ENCODE measurements at regions not wholly inside any gene's neighbourhood (a gene's known extent, or its start where the extent isn't known, plus 50 kb on each side); places are given as distances from the start of the nearest gene placed in this dataset.

DNA sequence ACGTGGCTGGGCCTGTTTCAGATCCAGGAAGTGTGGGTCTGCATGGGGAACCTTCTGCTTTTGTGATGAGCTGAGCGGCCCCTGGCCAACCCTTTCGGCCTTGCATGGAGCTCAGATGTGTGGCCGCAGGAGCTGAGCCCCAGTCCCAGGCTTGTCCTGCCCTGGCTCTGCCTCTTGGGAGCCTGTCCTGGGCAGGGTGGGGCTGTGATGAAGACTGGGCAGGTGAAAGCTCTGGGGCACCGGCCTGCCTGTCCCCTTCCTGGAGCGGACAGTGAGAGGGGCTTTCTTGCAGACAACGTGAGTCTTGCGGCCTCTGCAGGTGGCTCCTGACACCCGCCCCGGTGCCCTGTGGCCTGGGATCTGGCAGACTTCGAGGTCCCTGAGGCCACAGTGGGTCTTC is 1296.6 kb downstream of the BRD1 start:
- no peak for DNase-seq
- Histone ChIP-seq H3K9me3 (no peaks in the 10 kb centered on the region), H3K27ac (no peak overlapping the region), H3K36me3 (no peaks in the 10 kb centered on the region), H3K4me3 (no peak overlapping the region), H3K27me3 (no peaks in the 10 kb centered on the region), H3K4me1 (ENCODE audit: insufficient read depth) (peaks cover 1% of the 10 kb centered on the region)
- intact Hi-C loops (cut with DNase I), result loop anchor here in 1 of 4 donors (5.0 kb wide), 1 partner anchor 1089 kb away; no protein-coding TSS in a partner anchor
- TF ChIP-seq POLR2A (IDR thresholded peaks at IDR 0.05), result no peak
- TF ChIP-seq, protein P1, sequence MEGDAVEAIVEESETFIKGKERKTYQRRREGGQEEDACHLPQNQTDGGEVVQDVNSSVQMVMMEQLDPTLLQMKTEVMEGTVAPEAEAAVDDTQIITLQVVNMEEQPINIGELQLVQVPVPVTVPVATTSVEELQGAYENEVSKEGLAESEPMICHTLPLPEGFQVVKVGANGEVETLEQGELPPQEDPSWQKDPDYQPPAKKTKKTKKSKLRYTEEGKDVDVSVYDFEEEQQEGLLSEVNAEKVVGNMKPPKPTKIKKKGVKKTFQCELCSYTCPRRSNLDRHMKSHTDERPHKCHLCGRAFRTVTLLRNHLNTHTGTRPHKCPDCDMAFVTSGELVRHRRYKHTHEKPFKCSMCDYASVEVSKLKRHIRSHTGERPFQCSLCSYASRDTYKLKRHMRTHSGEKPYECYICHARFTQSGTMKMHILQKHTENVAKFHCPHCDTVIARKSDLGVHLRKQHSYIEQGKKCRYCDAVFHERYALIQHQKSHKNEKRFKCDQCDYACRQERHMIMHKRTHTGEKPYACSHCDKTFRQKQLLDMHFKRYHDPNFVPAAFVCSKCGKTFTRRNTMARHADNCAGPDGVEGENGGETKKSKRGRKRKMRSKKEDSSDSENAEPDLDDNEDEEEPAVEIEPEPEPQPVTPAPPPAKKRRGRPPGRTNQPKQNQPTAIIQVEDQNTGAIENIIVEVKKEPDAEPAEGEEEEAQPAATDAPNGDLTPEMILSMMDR (IDR thresholded peaks at IDR 0.05), result no peak
- TF ChIP-seq EP300 (IDR thresholded peaks at IDR 0.05), result no peak
- 85 to 88% (median 86%) methylated on average over 10 to 11 of the region's 11 CpGs for WGBS, 3 donors

GRCh38 chr22:48530666-48531065 is 1297.0 kb downstream of the BRD1 start:
- DNase-seq, result no peak
- H3K9me3 ChIP-seq, result no peaks in the 10 kb centered on the region
- no peaks in the 10 kb centered on the region for H3K36me3 ChIP-seq
- H3K4me1 ChIP-seq (ENCODE audit: insufficient read depth), result peaks cover 1% of the 10 kb centered on the region
- intact Hi-C loops (cut with DNase I), result loop anchor here in 1 of 4 donors (5.0 kb wide), 1 partner anchor 1088 kb away; no protein-coding TSS in a partner anchor
- 82 to 85% (median 85%) methylated on average over 10 of the region's 10 CpGs for WGBS, 3 donors
- H3K27me3 ChIP-seq, result no peaks in the 10 kb centered on the region
- H3K27ac ChIP-seq, result no peak overlapping the region
- no peak overlapping the region for H3K4me3 ChIP-seq
- TF ChIP-seq, protein P1 (IDR thresholded peaks at IDR 0.05), result no peak
- no peak for TF ChIP-seq POLR2A (IDR thresholded peaks at IDR 0.05)
- no peak for TF ChIP-seq EP300 (IDR thresholded peaks at IDR 0.05)

DNA sequence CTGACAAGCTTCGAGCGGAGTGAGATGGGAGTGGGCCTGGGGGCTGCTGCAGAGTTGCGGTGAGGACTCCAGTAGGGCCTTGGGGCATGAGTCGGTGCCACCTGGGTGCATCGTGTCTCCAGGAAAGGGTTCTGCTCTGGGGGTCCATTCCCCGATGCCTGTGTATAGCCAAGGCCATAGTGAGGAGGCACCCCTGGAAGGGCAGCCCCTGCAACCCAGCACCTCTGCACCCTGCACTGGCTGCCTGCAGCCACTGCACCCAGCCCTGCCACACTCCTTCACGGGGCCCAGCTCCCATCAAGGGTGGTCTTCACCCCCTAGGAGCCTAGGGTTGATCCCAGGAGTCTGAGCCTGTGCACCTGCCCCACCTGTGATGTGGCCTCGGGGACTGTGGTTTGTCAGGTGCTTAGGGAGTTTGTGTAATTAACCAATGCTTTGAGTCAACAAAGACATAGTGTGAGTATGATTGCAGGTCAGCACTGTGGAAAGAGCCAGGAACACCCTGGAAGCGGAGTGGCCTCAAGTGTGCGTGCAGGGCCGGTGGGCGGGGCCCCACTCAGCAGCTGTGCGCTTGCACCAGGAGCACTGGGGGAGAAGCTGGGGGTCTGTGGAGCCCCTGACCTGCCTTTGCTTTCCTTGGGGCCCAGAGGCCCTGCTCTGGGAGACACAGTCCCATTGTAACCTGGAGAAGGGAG is 1299.3 kb downstream of the BRD1 start:
- intact Hi-C loops (cut with DNase I), result no loop called here
- no peak for DNase-seq
- Histone ChIP-seq H3K9me3 (no peaks in the 10 kb centered on the region), H3K4me1 (ENCODE audit: insufficient read depth) (no peaks in the 10 kb centered on the region), H3K36me3 (no peaks in the 10 kb centered on the region), H3K27ac (no peak overlapping the region), H3K4me3 (no peak overlapping the region), H3K27me3 (no peaks in the 10 kb centered on the region)
- 91 to 95% (median 93%) methylated on average over 13 of the region's 13 CpGs for WGBS, 3 donors
- TF ChIP-seq, protein P1 (IDR thresholded peaks at IDR 0.05), result no peak
- TF ChIP-seq EP300 (IDR thresholded peaks at IDR 0.05) (no peak), POLR2A (IDR thresholded peaks at IDR 0.05) (no peak)

GRCh38 chr22:48523761-48524160 is 1303.9 kb downstream of the BRD1 start:
- Histone ChIP-seq H3K27ac (no peak overlapping the region), H3K36me3 (no peaks in the 10 kb centered on the region), H3K4me1 (ENCODE audit: insufficient read depth) (peaks cover 6% of the 10 kb centered on the region), H3K9me3 (no peaks in the 10 kb centered on the region), H3K27me3 (no peaks in the 10 kb centered on the region), H3K4me3 (no peak overlapping the region)
- intact Hi-C loops (cut with DNase I), result no loop called here
- TF ChIP-seq EP300 (IDR thresholded peaks at IDR 0.05) (no peak), POLR2A (IDR thresholded peaks at IDR 0.05) (no peak)
- TF ChIP-seq, protein P1 (IDR thresholded peaks at IDR 0.05), result no peak
- WGBS, 3 donors, result 89 to 93% (median 92%) methylated on average over 14 of the region's 14 CpGs
- DNase-seq, result no peak
